Testis (tissue), 2 donors: ENCODE measurements at regions not wholly inside any gene's neighbourhood (a gene's known extent, or its start where the extent isn't known, plus 50 kb on each side); places are given as distances from the start of the nearest gene placed in this dataset.

Experiments used
- DNase-seq: peaks from one replicate; pipeline ENCODE4 v3.0.0-alpha.2; 2019
- H3K27ac ChIP-seq, 2 donors: fragments of 200-600 bp; sonication (generic); one replicate each; pipeline ENCODE4 v1.5.1; 2019
- H3K27me3 ChIP-seq: fragments of 200-600 bp; sonication (generic); one replicate; pipeline ENCODE4 v1.5.1; 2019
- H3K36me3 ChIP-seq: fragments of 200-600 bp; sonication (generic); one replicate; pipeline ENCODE4 v1.5.1; 2017; ENCODE audit warnings: low read depth; ENCODE audit errors: missing control alignments
- H3K4me1 ChIP-seq: fragments of 200-600 bp; sonication (generic); one replicate; pipeline ENCODE4 v1.5.1; 2019
- H3K4me3 ChIP-seq, 2 donors: fragments of 200-600 bp; sonication (generic); one replicate each; pipeline ENCODE4 v1.5.1; 2017 to 2019
- H3K9me3 ChIP-seq: fragments of 200-600 bp; sonication (generic); one replicate; pipeline ENCODE4 v1.5.1; 2017
- POLR2A ChIP-seq: fragments of 450-650 bp; IDR thresholded peaks from one replicate; pipeline ENCODE4 v1.6.1; 2017; ENCODE audit warnings: antibody characterized with exemption, mild to moderate bottlenecking, moderate library complexity
- WGBS, 2 donors: methylation state at CpG; one replicate each; pipeline ENCODE4 v1.1.5; 2018; 5-methylcytosine and 5-hydroxymethylcytosine counted together
- intact Hi-C: fragments of 100-400 bp; cut with DNase I; formaldehyde crosslinking; loops from one replicate; pipeline ENCODE4 v1.15.1; 2023; ENCODE audit warnings: low total_unique reads
- TF ChIP-seq, protein P1 (sequence below), 3 experiments: fragments of 450-650 bp in 2 of 3; fragments of 200-600 bp in 1 of 3; sonication (generic) in 1 of 3; IDR thresholded peaks; one replicate each; pipeline ENCODE4 v1.5.1; 2016 to 2019; ENCODE audit warnings: antibody characterized with exemption in 3 of 3, mild to moderate bottlenecking in 2 of 3, moderate library complexity in 1 of 3

DNA sequence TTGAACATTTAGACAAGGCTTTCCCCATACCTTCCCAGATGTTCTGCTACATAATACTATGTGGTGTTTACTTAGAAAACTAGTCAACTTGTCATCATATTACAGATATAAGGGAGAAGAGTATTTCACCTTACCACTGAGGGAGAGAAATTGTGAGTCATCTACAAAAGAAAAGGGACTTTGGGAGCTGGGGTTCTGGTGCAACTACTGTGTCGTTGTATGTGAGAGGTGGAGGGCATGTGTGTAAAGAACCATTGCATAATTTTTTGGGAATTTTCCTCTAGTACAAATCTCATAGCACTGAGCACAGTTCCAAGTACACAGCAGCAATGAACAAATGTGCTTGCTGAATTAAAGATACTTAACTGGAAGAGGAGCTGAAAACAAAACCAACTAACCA is 665.6 kb downstream of the DHX35 start:
- TF ChIP-seq POLR2A: no peak
- TF ChIP-seq, protein P1, sequence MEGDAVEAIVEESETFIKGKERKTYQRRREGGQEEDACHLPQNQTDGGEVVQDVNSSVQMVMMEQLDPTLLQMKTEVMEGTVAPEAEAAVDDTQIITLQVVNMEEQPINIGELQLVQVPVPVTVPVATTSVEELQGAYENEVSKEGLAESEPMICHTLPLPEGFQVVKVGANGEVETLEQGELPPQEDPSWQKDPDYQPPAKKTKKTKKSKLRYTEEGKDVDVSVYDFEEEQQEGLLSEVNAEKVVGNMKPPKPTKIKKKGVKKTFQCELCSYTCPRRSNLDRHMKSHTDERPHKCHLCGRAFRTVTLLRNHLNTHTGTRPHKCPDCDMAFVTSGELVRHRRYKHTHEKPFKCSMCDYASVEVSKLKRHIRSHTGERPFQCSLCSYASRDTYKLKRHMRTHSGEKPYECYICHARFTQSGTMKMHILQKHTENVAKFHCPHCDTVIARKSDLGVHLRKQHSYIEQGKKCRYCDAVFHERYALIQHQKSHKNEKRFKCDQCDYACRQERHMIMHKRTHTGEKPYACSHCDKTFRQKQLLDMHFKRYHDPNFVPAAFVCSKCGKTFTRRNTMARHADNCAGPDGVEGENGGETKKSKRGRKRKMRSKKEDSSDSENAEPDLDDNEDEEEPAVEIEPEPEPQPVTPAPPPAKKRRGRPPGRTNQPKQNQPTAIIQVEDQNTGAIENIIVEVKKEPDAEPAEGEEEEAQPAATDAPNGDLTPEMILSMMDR (IDR thresholded peaks at IDR 0.05): no peak
- intact Hi-C loops: no loop called here

DNA sequence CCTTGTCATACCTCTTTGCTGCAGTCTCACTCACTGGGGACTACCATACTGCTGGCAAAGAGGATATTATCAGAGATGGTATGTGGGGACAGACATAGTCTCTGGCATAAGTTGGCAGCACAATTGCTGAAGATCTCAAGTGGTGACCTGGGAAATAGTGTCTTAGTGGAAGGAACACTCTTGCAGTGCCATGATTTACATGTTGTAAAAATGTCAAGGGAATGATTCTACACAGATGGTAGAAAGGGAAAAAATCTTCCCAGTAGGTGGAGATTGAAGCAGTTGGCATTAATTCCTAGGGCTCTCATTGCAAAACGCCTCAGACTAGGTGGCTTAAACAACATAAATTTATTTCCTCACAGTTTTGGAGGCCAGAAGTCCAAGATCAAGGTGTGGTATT is 662.2 kb downstream of the DHX35 start:
- H3K9me3 ChIP-seq: no peaks in the 10 kb centered on the region
- no peak for DNase-seq
- no peak overlapping the region for H3K4me3 ChIP-seq
- intact Hi-C loops: no loop called here
- H3K4me1 ChIP-seq: no peaks in the 10 kb centered on the region
- H3K27ac ChIP-seq: no peak overlapping the region
- H3K36me3 ChIP-seq: no peaks in the 10 kb centered on the region
- H3K27me3 ChIP-seq: no peaks in the 10 kb centered on the region
- WGBS, 2 donors: 75 to 82% methylated on average over 1 of the region's 1 CpG
- TF ChIP-seq, protein P1 (IDR thresholded peaks at IDR 0.05): no peak
- TF ChIP-seq POLR2A: no peak

More for the DNA sequence above, 665.6 kb downstream of the DHX35 start:
- no peaks in the 10 kb centered on the region for H3K9me3 ChIP-seq
- WGBS, 2 donors: 94% methylated on average over 1 of the region's 1 CpG
- H3K36me3 ChIP-seq: no peaks in the 10 kb centered on the region
- DNase-seq: no peak
- no peak overlapping the region for H3K4me3 ChIP-seq
- H3K4me1 ChIP-seq: no peaks in the 10 kb centered on the region
- no peaks in the 10 kb centered on the region for H3K27me3 ChIP-seq
- no peak overlapping the region for H3K27ac ChIP-seq

DNA sequence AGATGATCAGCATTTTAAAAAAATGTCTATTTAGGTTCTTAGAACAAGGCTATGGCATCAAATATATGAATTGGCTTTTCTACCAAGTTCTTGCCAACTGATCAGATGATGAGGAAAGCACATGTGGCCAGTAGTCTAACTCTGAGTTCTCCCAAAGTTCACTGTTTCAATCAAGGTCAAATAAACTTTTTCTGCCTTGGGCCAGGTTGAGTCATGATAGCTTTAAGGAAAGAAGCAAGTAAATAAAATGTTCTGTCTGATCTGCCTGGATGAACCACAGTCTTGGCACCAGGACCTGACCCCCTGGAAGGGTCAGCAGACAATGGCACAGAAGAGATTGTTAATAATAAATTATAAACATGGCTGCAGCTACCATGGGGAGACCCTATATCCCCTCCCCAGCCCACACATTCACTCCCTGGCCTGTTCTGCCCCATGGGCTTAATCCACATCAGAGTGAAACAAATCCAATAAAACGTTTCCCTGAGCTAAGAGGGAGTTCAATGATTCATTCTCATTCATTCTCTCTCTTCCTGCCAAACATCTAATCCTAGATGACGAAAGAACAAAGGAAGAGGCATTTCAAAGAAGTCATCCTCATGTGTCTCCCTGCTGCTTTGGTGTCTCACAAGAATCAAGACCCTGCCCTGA is 661.6 kb downstream of the DHX35 start:
- Histone ChIP-seq H3K36me3 (no peaks in the 10 kb centered on the region), H3K4me3 (no peak overlapping the region), H3K27ac (no peak overlapping the region), H3K9me3 (no peaks in the 10 kb centered on the region), H3K4me1 (no peaks in the 10 kb centered on the region), H3K27me3 (no peaks in the 10 kb centered on the region)
- TF ChIP-seq POLR2A: no peak
- TF ChIP-seq, protein P1 (IDR thresholded peaks at IDR 0.05): no peak
- no peak for DNase-seq
- intact Hi-C loops: no loop called here
- WGBS, 2 donors: 42 to 65% methylated on average over 2 of the region's 2 CpGs

DNA sequence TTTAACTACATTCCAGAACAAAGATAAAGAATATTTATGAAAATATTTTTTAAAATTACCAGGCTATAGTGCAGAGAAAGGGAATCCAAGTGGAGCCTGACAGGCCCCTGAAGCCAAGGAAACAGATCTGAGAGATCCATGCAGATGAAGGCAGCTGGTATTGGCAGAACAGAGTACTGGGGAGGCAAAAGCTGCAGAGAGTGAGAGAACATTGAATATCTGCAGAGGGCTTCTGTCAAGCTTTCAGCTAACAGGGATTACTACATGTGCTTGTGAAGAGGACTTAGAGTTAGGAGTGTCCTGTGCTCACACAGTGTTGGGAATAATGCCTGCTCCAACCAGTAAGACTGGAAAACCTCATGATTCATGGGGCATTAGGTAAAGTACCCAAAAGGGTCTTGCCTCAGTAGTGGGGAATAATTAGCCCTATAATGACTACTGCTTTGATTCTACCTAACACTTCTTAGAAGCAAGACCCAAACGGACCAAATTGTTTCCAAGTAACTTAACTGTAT is 657.2 kb downstream of the DHX35 start:
- intact Hi-C loops: no loop called here
- no peaks in the 10 kb centered on the region for H3K27me3 ChIP-seq
- no peaks in the 10 kb centered on the region for H3K4me1 ChIP-seq
- no peak overlapping the region for H3K4me3 ChIP-seq
- no peak overlapping the region for H3K27ac ChIP-seq
- DNase-seq: no peak
- H3K9me3 ChIP-seq: no peaks in the 10 kb centered on the region
- WGBS, 2 donors: 63 to 84% methylated on average over 1 of the region's 1 CpG
- TF ChIP-seq, protein P1 (IDR thresholded peaks at IDR 0.05): no peak
- TF ChIP-seq POLR2A: no peak
- H3K36me3 ChIP-seq: no peaks in the 10 kb centered on the region

DNA sequence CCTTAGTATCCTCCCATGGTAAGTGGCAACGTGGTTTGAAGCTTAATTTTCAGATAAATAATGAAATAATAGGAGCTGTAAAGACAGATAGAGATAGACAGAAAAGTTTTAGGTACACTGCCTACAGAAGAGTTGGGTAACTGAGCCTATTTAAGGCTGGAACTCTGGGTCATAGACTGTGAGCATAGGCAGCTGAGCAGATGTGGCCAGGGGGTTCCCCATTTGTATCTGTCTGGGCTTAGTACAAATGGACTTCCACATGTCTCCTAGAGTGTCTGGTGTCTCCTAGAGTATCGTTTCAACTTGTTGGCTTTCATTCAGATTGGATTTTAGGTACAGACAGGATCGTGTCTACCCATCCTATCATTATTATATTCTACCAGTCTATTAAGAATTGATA is 649.8 kb downstream of the DHX35 start:
- Histone ChIP-seq H3K36me3 (no peaks in the 10 kb centered on the region), H3K9me3 (no peaks in the 10 kb centered on the region), H3K27me3 (no peaks in the 10 kb centered on the region), H3K4me1 (no peaks in the 10 kb centered on the region), H3K4me3 (no peak overlapping the region), H3K27ac (no peak overlapping the region)
- 74 to 79% methylated on average over 3 of the region's 3 CpGs for WGBS, 2 donors
- intact Hi-C loops: no loop called here
- no peak for DNase-seq
- TF ChIP-seq POLR2A: no peak
- TF ChIP-seq, protein P1 (IDR thresholded peaks at IDR 0.05): no peak
